Stimulated activated naive CD4-positive, alpha-beta T cell (primary cell): ENCODE measurements at regions not wholly inside any gene's neighbourhood (a gene's known extent, or its start where the extent isn't known, plus 50 kb on each side); places are given as distances from the start of the nearest gene placed in this dataset.

ENCODE experiments used
- DNase-seq, 6 experiments: peaks; one replicate each; lab custom pipeline; 2025; lab: John Stamatoyannopoulos, UW

- DNase-seq: no peak
Measured at GRCh38 chr2:57943315-57943714, 103.3 kb upstream of the VRK2 start.

GRCh38 chr2:57947398-57947797 lies 99.2 kb upstream of the VRK2 start:
- DNase-seq: no peak

GRCh38 chr2:57954020-57954419 lies 92.6 kb upstream of the VRK2 start:
- no peak for DNase-seq

GRCh38 chr2:57957238-57957637 lies 89.4 kb upstream of the VRK2 start:
- DNase-seq: no peak

GRCh38 chr2:57959390-57959789 lies 87.2 kb upstream of the VRK2 start:
- DNase-seq: no peak

GRCh38 chr2:57962861-57963260 lies 83.7 kb upstream of the VRK2 start:
- no peak for DNase-seq

- no peak for DNase-seq
Measured at GRCh38 chr2:57965219-57965618, 81.4 kb upstream of the VRK2 start.

GRCh38 chr2:57965961-57966360 lies 80.6 kb upstream of the VRK2 start:
- DNase-seq: no peak

GRCh38 chr2:57973621-57974186 lies 72.9 kb upstream of the VRK2 start:
- DNase-seq: no peak

GRCh38 chr2:57979158-57979557 lies 67.4 kb upstream of the VRK2 start:
- DNase-seq: no peak

- no peak for DNase-seq
Measured at GRCh38 chr2:57981083-57981768, 65.4 kb upstream of the VRK2 start.

- no peak for DNase-seq
Measured at GRCh38 chr2:57987835-57988573, 58.6 kb upstream of the VRK2 start.

GRCh38 chr2:57990118-57990725 lies 56.4 kb upstream of the VRK2 start:
- DNase-seq: no peak
